Mammary epithelial cell (primary cell): ENCODE measurements at regions not wholly inside any gene's neighbourhood (a gene's known extent, or its start where the extent isn't known, plus 50 kb on each side); places are given as distances from the start of the nearest gene placed in this dataset.

Experiments used
- EZH2 ChIP-seq: IDR thresholded peaks from 2 replicates; pipeline ENCODE4 v1.6.1; 2012; ENCODE audit warnings: low read length, inconsistent platforms, borderline replicate concordance
- TF ChIP-seq, protein P1 (sequence below), 2 donors: IDR thresholded peaks in 1 of 2; conservative IDR thresholded peaks in 1 of 2; 2 replicates each; pipeline ENCODE4 v1.5.1; 2011 to 2012; ENCODE audit warnings: inconsistent platforms in 2 of 2, low read length in 2 of 2, mild to moderate bottlenecking in 2 of 2, control low read depth in 1 of 2, low read depth in 1 of 2; ENCODE audit not compliant: insufficient read depth in 1 of 2; ENCODE audit errors: extremely low read depth in 1 of 2

DNA sequence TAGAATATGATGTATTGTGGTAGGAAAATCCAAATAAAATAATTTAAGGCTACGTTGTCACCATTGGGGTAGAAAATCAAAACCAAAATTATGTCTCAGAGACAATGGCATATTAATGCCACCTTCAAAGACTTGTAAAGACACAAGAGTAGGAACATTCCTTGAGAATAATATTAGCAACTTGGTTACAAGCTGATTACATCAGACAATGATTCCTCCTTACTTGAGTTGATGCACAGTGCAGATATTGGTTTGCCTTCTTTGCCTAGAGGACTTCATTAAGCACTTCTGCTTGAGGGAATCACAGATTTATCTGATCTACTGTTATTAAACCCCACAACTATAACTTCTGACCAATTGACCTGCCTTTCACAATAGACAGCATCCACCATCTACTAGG lies 500.2 kb downstream of the CDH9 start:
- TF ChIP-seq, protein P1, sequence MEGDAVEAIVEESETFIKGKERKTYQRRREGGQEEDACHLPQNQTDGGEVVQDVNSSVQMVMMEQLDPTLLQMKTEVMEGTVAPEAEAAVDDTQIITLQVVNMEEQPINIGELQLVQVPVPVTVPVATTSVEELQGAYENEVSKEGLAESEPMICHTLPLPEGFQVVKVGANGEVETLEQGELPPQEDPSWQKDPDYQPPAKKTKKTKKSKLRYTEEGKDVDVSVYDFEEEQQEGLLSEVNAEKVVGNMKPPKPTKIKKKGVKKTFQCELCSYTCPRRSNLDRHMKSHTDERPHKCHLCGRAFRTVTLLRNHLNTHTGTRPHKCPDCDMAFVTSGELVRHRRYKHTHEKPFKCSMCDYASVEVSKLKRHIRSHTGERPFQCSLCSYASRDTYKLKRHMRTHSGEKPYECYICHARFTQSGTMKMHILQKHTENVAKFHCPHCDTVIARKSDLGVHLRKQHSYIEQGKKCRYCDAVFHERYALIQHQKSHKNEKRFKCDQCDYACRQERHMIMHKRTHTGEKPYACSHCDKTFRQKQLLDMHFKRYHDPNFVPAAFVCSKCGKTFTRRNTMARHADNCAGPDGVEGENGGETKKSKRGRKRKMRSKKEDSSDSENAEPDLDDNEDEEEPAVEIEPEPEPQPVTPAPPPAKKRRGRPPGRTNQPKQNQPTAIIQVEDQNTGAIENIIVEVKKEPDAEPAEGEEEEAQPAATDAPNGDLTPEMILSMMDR (conservative IDR thresholded peaks at IDR 0.05 in 1 of 2, IDR thresholded peaks at IDR 0.05 in 1 of 2; ENCODE audit: extremely low read depth in 1 of 2, insufficient read depth in 1 of 2, low read depth in 1 of 2, low read length in 2 of 2) = no peak
- TF ChIP-seq EZH2 = no peak
